Bronchial epithelial cell (primary cell): ENCODE measurements at regions not wholly inside any gene's neighbourhood (a gene's known extent, or its start where the extent isn't known, plus 50 kb on each side); places are given as distances from the start of the nearest gene placed in this dataset.

Experiments
- DNase-seq: peaks from one replicate; pipeline ENCODE4 v3.0.0-alpha.2; 2010; ENCODE audit warnings: low read depth
- FAIRE-seq: peaks from 2 replicates; lab custom pipeline; 2011; peaks lifted over from hg19 to GRCh38; lab: Jason Lieb, UNC
- H3K27me3 ChIP-seq: 2 replicates; pipeline ENCODE4 v1.5.1; 2011; ENCODE audit warnings: low read length; ENCODE audit not compliant: control insufficient read depth, insufficient read depth
- H3K36me3 ChIP-seq: 2 replicates; pipeline ENCODE4 v1.5.1; 2011; ENCODE audit warnings: low read length; ENCODE audit not compliant: control insufficient read depth, insufficient read depth
- H3K4me3 ChIP-seq: 2 replicates; pipeline ENCODE4 v1.5.1; 2011; ENCODE audit warnings: mild to moderate bottlenecking, low read depth, low read length, control low read depth
- CTCF ChIP-seq: IDR thresholded peaks from 2 replicates; pipeline ENCODE4 v1.5.1; 2011; ENCODE audit warnings: mild to moderate bottlenecking, moderate library complexity, low read length, control low read depth, inconsistent platforms; ENCODE audit not compliant: insufficient read depth, severe bottlenecking

- no peak overlapping the region for H3K4me3 ChIP-seq
- H3K27me3 ChIP-seq, result no peaks in the 10 kb centered on the region
- no peaks in the 10 kb centered on the region for H3K36me3 ChIP-seq
- TF ChIP-seq CTCF, result no peak
- FAIRE-seq, result no peak
- no peak for DNase-seq
These were observed 70.2 kb upstream of the MAOA start for GRCh38 chrX:43585922-43586321.

GRCh38 chrX:43586830-43587229, 69.3 kb upstream of the MAOA start:
- Histone ChIP-seq H3K4me3 (no peak overlapping the region), H3K36me3 (no peaks in the 10 kb centered on the region), H3K27me3 (no peaks in the 10 kb centered on the region)
- no peak for FAIRE-seq
- TF ChIP-seq CTCF, result no peak
- DNase-seq, result no peak

GRCh38 chrX:43589735-43590134, 66.4 kb upstream of the MAOA start:
- Histone ChIP-seq H3K4me3 (no peak overlapping the region), H3K27me3 (no peaks in the 10 kb centered on the region), H3K36me3 (no peaks in the 10 kb centered on the region)
- FAIRE-seq (no peak), DNase-seq (peak; percentile 75)
- no peak for TF ChIP-seq CTCF

- TF ChIP-seq CTCF, result no peak
- Histone ChIP-seq H3K36me3 (no peaks in the 10 kb centered on the region), H3K27me3 (no peaks in the 10 kb centered on the region), H3K4me3 (no peak overlapping the region)
- DNase-seq (peak; percentile 42), FAIRE-seq (no peak)
These were observed 65.9 kb upstream of the MAOA start for GRCh38 chrX:43590150-43590549.

- no peaks in the 10 kb centered on the region for H3K27me3 ChIP-seq
- no peak for DNase-seq
- no peak for FAIRE-seq
These were observed 63.5 kb upstream of the MAOA start for GRCh38 chrX:43592597-43592996.

More at GRCh38 chrX:43592597-43592996, 63.5 kb upstream of the MAOA start:
- Histone ChIP-seq H3K4me3 (no peak overlapping the region), H3K36me3 (no peaks in the 10 kb centered on the region)
- no peak for TF ChIP-seq CTCF
